ENCODE measurements at regions not wholly inside any gene's neighbourhood (a gene's known extent, or its start where the extent isn't known, plus 50 kb on each side); places are given as distances from the start of the nearest gene placed in this dataset.

DNA sequence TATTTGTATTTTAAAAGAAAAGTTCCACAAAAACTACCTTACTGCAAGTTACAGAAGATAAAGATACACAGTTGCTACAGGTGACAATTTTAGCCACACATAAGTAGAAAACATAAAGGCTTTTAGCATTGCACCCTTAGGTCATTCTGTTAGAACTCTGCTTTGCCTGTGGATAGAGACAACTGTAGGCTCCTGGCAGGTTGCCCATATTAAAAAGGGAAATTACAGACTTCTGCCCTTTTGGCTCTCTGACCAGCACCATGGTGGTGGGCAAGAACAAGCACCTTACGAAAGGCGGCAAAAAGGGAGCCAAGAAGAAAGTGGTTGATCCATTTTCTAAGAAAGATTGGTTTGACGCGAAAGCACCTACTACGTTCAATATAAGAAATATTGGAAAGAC lies 223.3 kb downstream of the MC4R start:
- no peaks in the 10 kb centered on the region for H3K36me3 ChIP-seq (ENCODE audit: insufficient read depth, low read length)
- no peaks in the 10 kb centered on the region for H3K79me2 ChIP-seq (ENCODE audit: insufficient read depth, low read depth, low read length)
- ChIA-PET POLR2A (no interaction called here), CTCF (ENCODE audit: unreplicated experiment) (no interaction called here)
- no peak overlapping the region for H3K4me3 ChIP-seq (ENCODE audit: low read depth, low read length, poor library complexity, severe bottlenecking)
- H3K27ac ChIP-seq (ENCODE audit: low read depth, low read length, poor library complexity, severe bottlenecking) = no peak overlapping the region
- intact Hi-C loops (cut with micrococcal nuclease; ENCODE audit: unreplicated experiment) = no loop called here
- no peak for DNase-seq (ENCODE audit: low spot score)
- no peaks in the 10 kb centered on the region for H3K9me2 ChIP-seq (ENCODE audit: insufficient read depth, low read length)
- H4K20me1 ChIP-seq (ENCODE audit: insufficient read depth, low read length) = no peaks in the 10 kb centered on the region
- TF ChIP-seq CTCF (conservative IDR thresholded peaks at IDR 0.05; ENCODE audit: low read length) (no peak), EZH2phosphoT487 (IDR thresholded peaks at IDR 0.05; ENCODE audit: borderline replicate concordance, low read depth, low read length) (no peak)
- no peak overlapping the region for H2AFZ ChIP-seq (ENCODE audit: low read length)
- H3K4me1 ChIP-seq (ENCODE audit: insufficient read depth, low read length, poor library complexity, severe bottlenecking) = no peaks in the 10 kb centered on the region
- H3K4me2 ChIP-seq (ENCODE audit: low read length) = no peak overlapping the region
- no peaks in the 10 kb centered on the region for H3K9me3 ChIP-seq (ENCODE audit: low read length)
- BruUV-seq (replicated peaks) = no TSS peak

DNA sequence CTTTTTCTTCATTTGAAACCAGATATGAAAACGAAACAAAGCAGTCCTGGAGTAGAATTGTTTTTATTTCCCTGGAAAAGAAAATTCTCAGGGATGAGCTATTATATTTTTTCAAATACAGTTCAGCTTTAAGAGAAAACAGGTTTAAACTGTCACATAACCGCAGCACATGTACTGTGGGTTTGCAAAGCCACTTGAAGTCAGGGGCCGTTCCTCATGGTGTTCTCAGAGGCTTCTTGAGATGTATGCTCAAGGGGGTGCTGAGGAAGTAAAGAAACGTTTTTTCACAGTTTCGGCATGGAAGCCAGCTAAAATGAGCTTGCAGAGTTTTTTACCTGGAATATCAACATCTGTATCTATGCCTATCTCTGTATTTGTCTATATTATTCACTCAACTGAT lies 225.3 kb downstream of the MC4R start:
- Histone ChIP-seq H3K9me3 (ENCODE audit: low read length) (no peaks in the 10 kb centered on the region), H3K79me2 (ENCODE audit: insufficient read depth, low read depth, low read length) (no peaks in the 10 kb centered on the region), H4K20me1 (ENCODE audit: insufficient read depth, low read length) (no peaks in the 10 kb centered on the region), H3K27ac (ENCODE audit: low read depth, low read length, poor library complexity, severe bottlenecking) (no peak overlapping the region), H3K36me3 (ENCODE audit: insufficient read depth, low read length) (no peaks in the 10 kb centered on the region), H3K9me2 (ENCODE audit: insufficient read depth, low read length) (no peaks in the 10 kb centered on the region), H3K4me2 (ENCODE audit: low read length) (peak overlapping the region; percentile 20; the same call in 1 of the 2 replicates), H2AFZ (ENCODE audit: low read length) (no peak overlapping the region), H3K4me1 (ENCODE audit: insufficient read depth, low read length, poor library complexity, severe bottlenecking) (no peaks in the 10 kb centered on the region), H3K4me3 (ENCODE audit: low read depth, low read length, poor library complexity, severe bottlenecking) (no peak overlapping the region)
- TF ChIP-seq CTCF (conservative IDR thresholded peaks at IDR 0.05; ENCODE audit: low read length) (no peak), EZH2phosphoT487 (IDR thresholded peaks at IDR 0.05; ENCODE audit: borderline replicate concordance, low read depth, low read length) (no peak)
- ChIA-PET CTCF (ENCODE audit: unreplicated experiment) (no interaction called here), POLR2A (interaction anchor here (0.7 to 1.1 kb wide), 3 partner anchors 14 to 365 kb away, joined by 3 read pairs; no protein-coding TSS in a partner anchor)
- no peak for DNase-seq (ENCODE audit: low spot score)
- intact Hi-C loops (cut with micrococcal nuclease; ENCODE audit: unreplicated experiment) = no loop called here
- no TSS peak for BruUV-seq (replicated peaks)

GRCh38 chr18:60146220-60146960 lies 226.2 kb downstream of the MC4R start:
- H3K9me3 ChIP-seq (ENCODE audit: low read length) = no peaks in the 10 kb centered on the region
- H3K9me2 ChIP-seq (ENCODE audit: insufficient read depth, low read length) = no peaks in the 10 kb centered on the region
- no peak overlapping the region for H3K4me2 ChIP-seq (ENCODE audit: low read length)
- BruUV-seq (replicated peaks) = no TSS peak
- intact Hi-C loops (cut with micrococcal nuclease; ENCODE audit: unreplicated experiment) = no loop called here
- H2AFZ ChIP-seq (ENCODE audit: low read length) = no peak overlapping the region
- H4K20me1 ChIP-seq (ENCODE audit: insufficient read depth, low read length) = no peaks in the 10 kb centered on the region
- no peak overlapping the region for H3K4me3 ChIP-seq (ENCODE audit: low read depth, low read length, poor library complexity, severe bottlenecking)
- DNase-seq (ENCODE audit: low spot score) = no peak
- no peaks in the 10 kb centered on the region for H3K36me3 ChIP-seq (ENCODE audit: insufficient read depth, low read length)
- POLR2A ChIA-PET = interaction anchor here (0.5 to 0.8 kb wide), 2 partner anchors 13 to 414 kb away, joined by 3 read pairs; no protein-coding TSS in a partner anchor
- H3K79me2 ChIP-seq (ENCODE audit: insufficient read depth, low read depth, low read length) = no peaks in the 10 kb centered on the region
- TF ChIP-seq CTCF (conservative IDR thresholded peaks at IDR 0.05; ENCODE audit: low read length) (no peak), EZH2phosphoT487 (IDR thresholded peaks at IDR 0.05; ENCODE audit: borderline replicate concordance, low read depth, low read length) (no peak)
- CTCF ChIA-PET (ENCODE audit: unreplicated experiment) = no interaction called here
- H3K4me1 ChIP-seq (ENCODE audit: insufficient read depth, low read length, poor library complexity, severe bottlenecking) = no peaks in the 10 kb centered on the region
- H3K27ac ChIP-seq (ENCODE audit: low read depth, low read length, poor library complexity, severe bottlenecking) = no peak overlapping the region
